HG03097 (cell line): ENCODE measurements at regions not wholly inside any gene's neighbourhood (a gene's known extent, or its start where the extent isn't known, plus 50 kb on each side); places are given as distances from the start of the nearest gene placed in this dataset.
"Not testable (repeated sequence)": the region's sequence is repeated elsewhere in the genome, so short reads cannot be mapped to it uniquely, and the experiment has no call there.

Experiments
- ATAC-seq: cut with Tn5 transposase; IDR thresholded peaks from one replicate; pipeline ENCODE4 v1.9.1; 2021; ENCODE audit not compliant: unreplicated experiment, low FRiP score

GRCh38 chr16:16985707-16986106, 485.1 kb downstream of the XYLT1 start:
- ATAC-seq: no peak

GRCh38 chr16:16988963-16989362, 481.8 kb downstream of the XYLT1 start:
- ATAC-seq: no peak

GRCh38 chr16:16989368-16989767, 481.4 kb downstream of the XYLT1 start:
- ATAC-seq: no peak

- ATAC-seq: no peak
Measured at GRCh38 chr16:16991711-16992110, 479.0 kb downstream of the XYLT1 start.

- no peak for ATAC-seq
Measured at GRCh38 chr16:16992975-16993765, 477.6 kb downstream of the XYLT1 start.

GRCh38 chr16:16994831-16995230, 475.9 kb downstream of the XYLT1 start:
- no peak for ATAC-seq

- ATAC-seq: no peak
Measured at GRCh38 chr16:16996827-16997226, 473.9 kb downstream of the XYLT1 start.

- ATAC-seq: no peak
Measured at GRCh38 chr16:16997349-16997748, 473.4 kb downstream of the XYLT1 start.

- ATAC-seq: no peak
Measured at GRCh38 chr16:17001471-17001870, 469.3 kb downstream of the XYLT1 start.

- no peak for ATAC-seq
Measured at GRCh38 chr16:17002565-17002964, 468.2 kb downstream of the XYLT1 start.

- not testable (repeated sequence) for ATAC-seq
Measured at GRCh38 chr16:17005963-17006362, 464.8 kb downstream of the XYLT1 start.

GRCh38 chr16:17011712-17012111, 459.0 kb downstream of the XYLT1 start:
- ATAC-seq: no peak

GRCh38 chr16:17013038-17013437, 457.7 kb downstream of the XYLT1 start:
- no peak for ATAC-seq

GRCh38 chr16:17014484-17015121, 456.2 kb downstream of the XYLT1 start:
- no peak for ATAC-seq

- ATAC-seq: no peak
Measured at GRCh38 chr16:17015702-17016101, 455.1 kb downstream of the XYLT1 start.

- no peak for ATAC-seq
Measured at GRCh38 chr16:17017442-17017841, 453.3 kb downstream of the XYLT1 start.

- ATAC-seq: no peak
Measured at GRCh38 chr16:17018585-17018939, 452.2 kb downstream of the XYLT1 start.

GRCh38 chr16:17019366-17019765, 451.4 kb downstream of the XYLT1 start:
- no peak for ATAC-seq

GRCh38 chr16:17023606-17024005, 447.2 kb downstream of the XYLT1 start:
- ATAC-seq: no peak

- ATAC-seq: no peak
Measured at GRCh38 chr16:17024514-17024913, 446.2 kb downstream of the XYLT1 start.

- ATAC-seq: peak; percentile 70
Measured at GRCh38 chr16:17026600-17027242, 444.0 kb downstream of the XYLT1 start.
